ENCODE measurements at regions not wholly inside any gene's neighbourhood (a gene's known extent, or its start where the extent isn't known, plus 50 kb on each side); places are given as distances from the start of the nearest gene placed in this dataset.

DNA sequence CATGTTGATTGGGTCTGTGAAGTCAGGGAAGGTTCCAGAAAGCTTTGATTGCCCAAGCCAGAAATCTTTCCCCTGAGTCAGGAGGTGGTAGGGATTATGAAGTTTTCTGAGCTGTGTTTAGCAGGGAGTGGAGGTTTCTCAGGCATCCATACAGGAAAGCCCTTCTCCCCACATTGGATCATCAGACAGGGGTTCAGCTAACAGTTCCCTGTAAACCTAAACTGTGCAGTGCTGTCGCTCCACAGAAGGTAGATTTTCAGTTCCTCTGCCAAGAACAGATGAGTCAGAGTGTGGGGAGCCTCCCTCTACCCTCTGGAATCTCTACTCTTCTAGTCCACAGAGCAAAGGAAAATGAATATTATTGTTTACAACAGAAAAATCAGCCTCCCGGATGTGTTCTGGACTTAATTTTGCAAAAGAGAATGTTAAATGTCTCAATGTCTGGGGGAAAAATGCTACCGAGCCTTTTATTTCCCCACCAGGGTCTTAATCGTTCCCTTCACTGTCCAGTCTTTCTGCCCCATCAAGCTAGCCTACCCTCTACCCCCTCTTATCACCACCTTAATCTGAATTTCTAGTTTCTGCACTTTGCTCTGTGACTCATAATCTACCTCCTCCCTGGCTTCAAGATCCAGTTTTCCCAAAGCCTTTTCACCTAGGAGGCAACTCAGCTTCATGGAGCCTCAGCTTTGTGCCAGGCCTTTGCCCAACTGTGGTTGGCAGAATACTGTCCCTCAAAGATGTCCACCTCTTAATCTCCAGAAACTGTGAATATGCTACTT, 355.6 kb downstream of the PRDM2 start:
- H3K36me3 ChIP-seq (ENCODE audit: control insufficient read depth in 5 of 5, insufficient read depth in 5 of 5, low read length in 5 of 5) = no peaks in the 10 kb centered on the region
- peaks cover 0 to 7% (median 6%) of the 10 kb centered on the region in 5 donors for H3K9me3 ChIP-seq (ENCODE audit: control insufficient read depth in 5 of 5, low read length in 5 of 5)
- no peak overlapping the region for H3K9ac ChIP-seq (ENCODE audit: low read length in 5 of 5)
- no peak overlapping the region for H3K4me3 ChIP-seq (ENCODE audit: low read depth in 1 of 5, low read length in 5 of 5)
- peaks cover 0 to 2% (median 0%) of the 10 kb centered on the region in 5 donors for H3K27me3 ChIP-seq (ENCODE audit: control insufficient read depth in 5 of 5, insufficient read depth in 4 of 5, low read length in 5 of 5)
- H3K4me1 ChIP-seq (ENCODE audit: control insufficient read depth in 5 of 5, insufficient read depth in 5 of 5, low read length in 5 of 5) = no peaks in the 10 kb centered on the region
- H3K27ac ChIP-seq (ENCODE audit: low read depth, low read length) = no peak overlapping the region

DNA sequence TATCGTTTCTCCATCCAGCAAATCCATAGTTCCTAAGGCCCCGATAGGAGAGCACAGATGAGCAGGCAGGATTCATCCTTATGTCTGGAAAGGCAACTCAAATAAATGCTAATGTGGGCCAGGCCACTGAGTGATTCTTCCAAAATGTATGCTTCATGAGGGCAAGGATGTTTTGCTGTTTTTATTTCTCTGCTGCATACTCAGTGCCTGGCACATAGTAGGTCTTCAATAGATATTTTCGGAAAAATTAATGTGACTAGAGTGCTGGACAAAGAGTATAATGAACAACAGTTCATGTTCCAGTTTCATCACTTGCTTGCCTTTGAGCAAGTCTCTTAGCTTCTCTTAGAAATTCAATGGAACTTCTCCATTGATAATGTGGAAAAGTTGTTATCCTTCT, 357.7 kb downstream of the PRDM2 start:
- H3K4me1 ChIP-seq (ENCODE audit: control insufficient read depth in 5 of 5, insufficient read depth in 5 of 5, low read length in 5 of 5) = no peaks in the 10 kb centered on the region
- H3K4me3 ChIP-seq (ENCODE audit: low read depth in 1 of 5, low read length in 5 of 5) = no peak overlapping the region
- peaks cover 0 to 2% (median 0%) of the 10 kb centered on the region in 5 donors for H3K27me3 ChIP-seq (ENCODE audit: control insufficient read depth in 5 of 5, insufficient read depth in 4 of 5, low read length in 5 of 5)
- H3K27ac ChIP-seq (ENCODE audit: low read depth, low read length) = no peak overlapping the region
- H3K9ac ChIP-seq (ENCODE audit: low read length in 5 of 5) = no peak overlapping the region
- peaks cover 0 to 7% (median 6%) of the 10 kb centered on the region in 5 donors for H3K9me3 ChIP-seq (ENCODE audit: control insufficient read depth in 5 of 5, low read length in 5 of 5)
- H3K36me3 ChIP-seq (ENCODE audit: control insufficient read depth in 5 of 5, insufficient read depth in 5 of 5, low read length in 5 of 5) = no peaks in the 10 kb centered on the region

DNA sequence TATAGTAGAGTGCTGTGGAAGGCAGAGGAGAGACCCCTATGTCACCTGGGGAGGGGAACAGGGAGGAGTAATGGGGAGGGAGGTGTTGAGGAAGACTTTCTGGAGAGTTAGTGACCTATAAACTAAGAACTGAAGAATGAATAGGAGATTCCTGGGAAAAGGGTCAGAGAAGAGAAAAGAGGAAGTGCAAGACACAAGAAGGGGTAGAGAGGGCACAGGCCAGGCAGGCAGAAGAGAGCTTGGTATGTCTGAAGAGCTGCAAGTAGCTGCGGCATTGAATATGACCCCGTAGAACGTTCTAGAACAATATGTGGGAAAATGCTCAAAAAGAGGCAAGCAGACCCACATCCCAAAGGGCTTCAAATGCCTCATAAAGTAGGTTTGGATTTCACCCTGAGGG, 361.2 kb downstream of the PRDM2 start:
- no peaks in the 10 kb centered on the region for H3K36me3 ChIP-seq (ENCODE audit: control insufficient read depth in 5 of 5, insufficient read depth in 5 of 5, low read length in 5 of 5)
- peaks cover 0 to 7% (median 6%) of the 10 kb centered on the region in 5 donors for H3K9me3 ChIP-seq (ENCODE audit: control insufficient read depth in 5 of 5, low read length in 5 of 5)
- H3K9ac ChIP-seq (ENCODE audit: low read length in 5 of 5) = no peak overlapping the region
- H3K4me3 ChIP-seq (ENCODE audit: low read depth in 1 of 5, low read length in 5 of 5) = no peak overlapping the region
- H3K4me1 ChIP-seq (ENCODE audit: control insufficient read depth in 5 of 5, insufficient read depth in 5 of 5, low read length in 5 of 5) = no peaks in the 10 kb centered on the region
- no peak overlapping the region for H3K27ac ChIP-seq (ENCODE audit: low read depth, low read length)
- H3K27me3 ChIP-seq (ENCODE audit: control insufficient read depth in 5 of 5, insufficient read depth in 4 of 5, low read length in 5 of 5) = peaks cover 0 to 2% (median 0%) of the 10 kb centered on the region in 5 donors

DNA sequence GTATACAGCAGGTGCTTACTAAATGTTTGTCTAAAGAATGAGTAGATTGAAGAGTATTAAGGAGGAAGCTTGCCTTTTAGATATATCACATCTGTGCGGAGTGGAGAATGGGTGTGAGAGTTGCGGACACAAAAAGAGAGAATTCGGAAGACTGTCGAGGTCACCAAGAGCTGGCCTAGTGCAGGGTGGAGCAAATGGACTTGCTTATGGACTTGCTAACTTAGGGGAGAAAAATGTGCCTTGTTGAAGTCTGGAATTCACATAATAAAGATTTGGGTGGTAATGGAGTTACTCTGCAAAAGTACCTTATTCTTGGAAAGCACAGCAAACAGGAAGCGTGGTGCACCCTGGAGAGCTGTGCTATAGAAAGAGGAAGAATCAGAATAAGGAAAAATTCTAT, 361.7 kb downstream of the PRDM2 start:
- H3K4me1 ChIP-seq (ENCODE audit: control insufficient read depth in 5 of 5, insufficient read depth in 5 of 5, low read length in 5 of 5) = no peaks in the 10 kb centered on the region
- no peak overlapping the region for H3K27ac ChIP-seq (ENCODE audit: low read depth, low read length)
- peaks cover 0 to 7% (median 6%) of the 10 kb centered on the region in 5 donors for H3K9me3 ChIP-seq (ENCODE audit: control insufficient read depth in 5 of 5, low read length in 5 of 5)
- H3K4me3 ChIP-seq (ENCODE audit: low read depth in 1 of 5, low read length in 5 of 5) = no peak overlapping the region
- H3K36me3 ChIP-seq (ENCODE audit: control insufficient read depth in 5 of 5, insufficient read depth in 5 of 5, low read length in 5 of 5) = no peaks in the 10 kb centered on the region
- no peak overlapping the region for H3K9ac ChIP-seq (ENCODE audit: low read length in 5 of 5)
- H3K27me3 ChIP-seq (ENCODE audit: control insufficient read depth in 5 of 5, insufficient read depth in 4 of 5, low read length in 5 of 5) = peaks cover 0 to 2% (median 0%) of the 10 kb centered on the region in 5 donors

DNA sequence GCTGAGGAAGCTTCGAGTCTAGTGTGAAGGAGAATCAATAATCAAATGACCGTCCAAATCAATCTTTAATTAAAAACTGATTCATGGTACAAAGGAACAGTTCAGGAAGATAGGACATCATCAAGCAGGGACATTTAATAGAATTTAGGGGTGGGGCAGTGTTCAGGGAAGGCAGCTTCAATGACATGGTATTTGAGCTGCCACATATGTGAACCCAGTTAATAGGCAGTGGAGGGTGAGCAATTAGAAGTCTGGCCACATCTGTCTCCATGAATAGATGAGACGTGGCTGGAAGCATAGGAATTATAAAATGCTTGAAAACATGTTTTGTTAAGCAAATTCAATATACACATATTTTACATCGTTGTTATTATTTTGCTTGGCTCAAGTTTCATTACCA, 362.7 kb downstream of the PRDM2 start:
- H3K9me3 ChIP-seq (ENCODE audit: control insufficient read depth in 5 of 5, low read length in 5 of 5) = peaks cover 0 to 8% (median 6%) of the 10 kb centered on the region in 5 donors
- no peaks in the 10 kb centered on the region for H3K4me1 ChIP-seq (ENCODE audit: control insufficient read depth in 5 of 5, insufficient read depth in 5 of 5, low read length in 5 of 5)
- no peak overlapping the region for H3K27ac ChIP-seq (ENCODE audit: low read depth, low read length)
- no peak overlapping the region for H3K9ac ChIP-seq (ENCODE audit: low read length in 5 of 5)
- H3K36me3 ChIP-seq (ENCODE audit: control insufficient read depth in 5 of 5, insufficient read depth in 5 of 5, low read length in 5 of 5) = no peaks in the 10 kb centered on the region
- no peak overlapping the region for H3K4me3 ChIP-seq (ENCODE audit: low read depth in 1 of 5, low read length in 5 of 5)
- H3K27me3 ChIP-seq (ENCODE audit: control insufficient read depth in 5 of 5, insufficient read depth in 4 of 5, low read length in 5 of 5) = peaks cover 0 to 2% (median 0%) of the 10 kb centered on the region in 5 donors

DNA sequence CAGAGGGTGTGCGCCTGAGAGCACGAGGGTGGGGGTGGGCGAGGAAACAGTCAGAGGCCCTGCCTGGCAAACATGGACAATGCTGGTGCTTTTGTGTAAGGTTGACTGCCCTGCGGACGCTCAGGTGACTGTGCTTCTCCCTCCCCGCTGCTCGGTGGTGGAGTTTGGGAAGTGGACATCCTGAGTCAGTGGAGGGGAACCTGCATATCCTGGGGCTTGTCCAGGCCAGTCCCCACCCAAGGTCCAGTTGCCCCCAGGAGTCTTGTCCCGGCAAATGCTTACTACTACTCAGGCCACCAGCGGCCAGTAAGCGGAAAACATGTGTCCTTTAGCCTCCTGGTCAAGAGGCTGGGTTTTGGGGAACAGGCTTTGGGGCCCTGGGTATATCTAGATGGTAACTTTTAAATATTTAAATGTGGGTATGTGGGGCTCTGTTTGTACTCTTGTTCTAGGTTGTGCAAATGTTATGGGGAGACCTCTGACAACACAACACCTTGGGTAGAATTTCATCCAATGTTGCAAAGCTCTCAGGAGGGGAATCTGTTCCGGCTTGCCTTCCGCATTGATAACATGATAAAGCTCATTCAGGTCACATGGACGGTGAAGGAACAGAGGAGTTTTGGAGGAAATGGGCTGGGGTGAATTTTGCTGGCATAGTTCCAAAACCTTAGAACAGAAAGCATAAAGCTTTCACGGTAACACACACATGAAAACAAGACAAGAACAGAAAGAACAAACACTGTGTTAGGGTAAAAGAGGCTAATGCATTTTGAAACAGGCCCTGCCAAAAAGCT, 364.9 kb downstream of the PRDM2 start:
- Histone ChIP-seq H3K9me3 (ENCODE audit: control insufficient read depth in 5 of 5, low read length in 5 of 5) (peaks cover 0 to 3% (median 0%) of the 10 kb centered on the region in 5 donors), H3K4me1 (ENCODE audit: control insufficient read depth in 5 of 5, insufficient read depth in 5 of 5, low read length in 5 of 5) (no peaks in the 10 kb centered on the region), H3K4me3 (ENCODE audit: low read depth in 1 of 5, low read length in 5 of 5) (no peak overlapping the region), H3K9ac (ENCODE audit: low read length in 5 of 5) (no peak overlapping the region), H3K36me3 (ENCODE audit: control insufficient read depth in 5 of 5, insufficient read depth in 5 of 5, low read length in 5 of 5) (no peaks in the 10 kb centered on the region), H3K27ac (ENCODE audit: low read depth, low read length) (no peak overlapping the region), H3K27me3 (ENCODE audit: control insufficient read depth in 5 of 5, insufficient read depth in 4 of 5, low read length in 5 of 5) (no peaks in the 10 kb centered on the region)

DNA sequence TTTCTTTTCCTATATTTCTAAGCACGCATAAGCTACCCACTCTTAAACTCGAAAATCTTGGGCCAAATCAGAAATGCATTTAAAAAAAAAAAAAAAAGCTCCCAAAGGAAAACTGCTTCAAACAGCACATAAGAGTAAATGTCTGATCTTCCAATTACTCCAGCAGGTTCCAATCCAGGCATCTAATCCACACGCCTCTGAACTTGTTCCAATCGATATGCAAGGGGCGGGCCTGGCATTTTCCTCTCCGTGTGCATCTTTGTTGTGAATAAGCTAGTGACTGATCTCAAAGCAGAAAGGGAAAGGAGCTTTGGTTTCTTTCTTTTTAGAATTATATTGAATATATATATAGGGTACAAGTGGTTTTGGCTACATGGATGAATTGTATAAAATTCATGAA, 365.5 kb downstream of the PRDM2 start:
- H3K4me1 ChIP-seq (ENCODE audit: control insufficient read depth in 5 of 5, insufficient read depth in 5 of 5, low read length in 5 of 5) = no peaks in the 10 kb centered on the region
- H3K4me3 ChIP-seq (ENCODE audit: low read depth in 1 of 5, low read length in 5 of 5) = no peak overlapping the region
- H3K9me3 ChIP-seq (ENCODE audit: control insufficient read depth in 5 of 5, low read length in 5 of 5) = peaks cover 0 to 3% (median 0%) of the 10 kb centered on the region in 5 donors
- H3K27me3 ChIP-seq (ENCODE audit: control insufficient read depth in 5 of 5, insufficient read depth in 4 of 5, low read length in 5 of 5) = no peaks in the 10 kb centered on the region
- no peak overlapping the region for H3K9ac ChIP-seq (ENCODE audit: low read length in 5 of 5)
- no peaks in the 10 kb centered on the region for H3K36me3 ChIP-seq (ENCODE audit: control insufficient read depth in 5 of 5, insufficient read depth in 5 of 5, low read length in 5 of 5)
- no peak overlapping the region for H3K27ac ChIP-seq (ENCODE audit: low read depth, low read length)

DNA sequence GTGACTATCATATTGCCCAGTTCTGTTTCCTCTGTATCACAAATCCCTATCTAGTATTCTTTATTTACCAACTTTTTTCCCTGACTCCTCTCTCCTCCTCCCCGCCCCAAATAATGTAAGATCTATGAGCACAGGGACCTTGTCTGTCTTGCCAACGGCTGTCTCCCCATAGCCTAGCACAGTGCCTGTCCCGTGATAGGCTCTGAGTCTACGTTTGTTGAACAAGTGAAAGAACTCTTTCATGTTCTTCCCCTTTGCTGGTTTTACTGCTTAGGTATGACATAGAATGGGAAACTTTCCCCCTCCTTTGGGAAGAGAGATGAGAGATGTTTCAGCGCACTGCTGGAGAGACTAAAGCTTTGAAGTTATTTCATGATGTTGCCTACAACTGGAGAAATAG, 367.0 kb downstream of the PRDM2 start:
- H3K27ac ChIP-seq (ENCODE audit: low read depth, low read length) = no peak overlapping the region
- H3K27me3 ChIP-seq (ENCODE audit: control insufficient read depth in 5 of 5, insufficient read depth in 4 of 5, low read length in 5 of 5) = no peaks in the 10 kb centered on the region
- no peak overlapping the region for H3K4me3 ChIP-seq (ENCODE audit: low read depth in 1 of 5, low read length in 5 of 5)
- no peak overlapping the region for H3K9ac ChIP-seq (ENCODE audit: low read length in 5 of 5)
- no peaks in the 10 kb centered on the region for H3K4me1 ChIP-seq (ENCODE audit: control insufficient read depth in 5 of 5, insufficient read depth in 5 of 5, low read length in 5 of 5)
- no peaks in the 10 kb centered on the region for H3K36me3 ChIP-seq (ENCODE audit: control insufficient read depth in 5 of 5, insufficient read depth in 5 of 5, low read length in 5 of 5)
- peaks cover 0 to 3% (median 0%) of the 10 kb centered on the region in 5 donors for H3K9me3 ChIP-seq (ENCODE audit: control insufficient read depth in 5 of 5, low read length in 5 of 5)

DNA sequence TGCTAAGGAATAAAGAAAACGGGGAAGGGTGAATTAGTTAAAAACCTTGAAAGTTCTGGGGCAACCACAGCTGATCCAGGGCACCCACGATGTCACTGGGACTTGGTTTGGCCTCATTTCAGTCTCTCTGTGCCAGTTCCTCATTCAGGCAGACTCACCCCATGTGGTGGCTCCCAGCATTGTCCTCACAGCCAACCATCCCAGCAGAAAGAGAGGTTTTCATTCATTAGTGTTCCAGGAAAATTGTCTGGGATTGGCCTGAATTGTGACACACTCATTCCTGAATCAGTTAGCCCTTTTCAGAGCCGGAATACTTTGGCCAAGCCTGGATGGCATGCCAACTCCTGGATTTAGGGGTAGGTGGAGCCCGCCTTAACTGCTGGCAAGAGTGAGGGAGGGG, 367.7 kb downstream of the PRDM2 start:
- no peak overlapping the region for H3K9ac ChIP-seq (ENCODE audit: low read length in 5 of 5)
- no peaks in the 10 kb centered on the region for H3K27me3 ChIP-seq (ENCODE audit: control insufficient read depth in 5 of 5, insufficient read depth in 4 of 5, low read length in 5 of 5)
- H3K36me3 ChIP-seq (ENCODE audit: control insufficient read depth in 5 of 5, insufficient read depth in 5 of 5, low read length in 5 of 5) = no peaks in the 10 kb centered on the region
- no peak overlapping the region for H3K4me3 ChIP-seq (ENCODE audit: low read depth in 1 of 5, low read length in 5 of 5)
- peaks cover 0 to 3% (median 0%) of the 10 kb centered on the region in 5 donors for H3K9me3 ChIP-seq (ENCODE audit: control insufficient read depth in 5 of 5, low read length in 5 of 5)
- H3K4me1 ChIP-seq (ENCODE audit: control insufficient read depth in 5 of 5, insufficient read depth in 5 of 5, low read length in 5 of 5) = no peaks in the 10 kb centered on the region
- no peak overlapping the region for H3K27ac ChIP-seq (ENCODE audit: low read depth, low read length)

DNA sequence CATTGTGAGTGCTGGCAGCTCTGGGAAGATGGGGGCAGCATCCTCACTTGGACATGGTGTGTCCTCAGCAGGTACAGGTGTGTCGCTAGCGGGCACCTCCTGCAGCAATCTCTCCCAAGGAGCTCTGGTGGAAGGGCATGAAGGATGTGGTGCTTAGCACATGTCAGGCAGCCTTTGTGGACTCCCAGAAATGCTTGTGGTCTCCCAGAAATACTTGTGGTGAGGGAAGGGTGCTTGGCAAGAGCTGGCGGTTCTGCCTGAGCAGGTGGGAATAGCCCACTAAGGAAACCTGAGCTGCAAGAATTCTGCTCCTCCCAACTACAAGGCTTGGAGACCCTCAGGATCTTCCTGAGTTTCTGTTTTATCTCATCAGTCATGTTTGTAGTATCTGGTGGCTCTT, 371.6 kb downstream of the PRDM2 start:
- Histone ChIP-seq H3K4me3 (ENCODE audit: low read depth in 1 of 5, low read length in 5 of 5) (no peak overlapping the region), H3K9ac (ENCODE audit: low read length in 5 of 5) (no peak overlapping the region), H3K27me3 (ENCODE audit: control insufficient read depth in 5 of 5, insufficient read depth in 4 of 5, low read length in 5 of 5) (no peaks in the 10 kb centered on the region), H3K4me1 (ENCODE audit: control insufficient read depth in 5 of 5, insufficient read depth in 5 of 5, low read length in 5 of 5) (no peaks in the 10 kb centered on the region), H3K36me3 (ENCODE audit: control insufficient read depth in 5 of 5, insufficient read depth in 5 of 5, low read length in 5 of 5) (no peaks in the 10 kb centered on the region), H3K9me3 (ENCODE audit: control insufficient read depth in 5 of 5, low read length in 5 of 5) (peaks cover 0 to 4% (median 0%) of the 10 kb centered on the region in 5 donors), H3K27ac (ENCODE audit: low read depth, low read length) (no peak overlapping the region)
